GM21360 (cell line): ENCODE measurements at regions not wholly inside any gene's neighbourhood (a gene's known extent, or its start where the extent isn't known, plus 50 kb on each side); places are given as distances from the start of the nearest gene placed in this dataset.

ENCODE experiments used
- ATAC-seq: cut with Tn5 transposase; IDR thresholded peaks from one replicate; pipeline ENCODE4 v1.9.1; 2021; ENCODE audit warnings: mild to moderate bottlenecking, moderate library complexity; ENCODE audit not compliant: unreplicated experiment

GRCh38 chr21:31470896-31471694 lies 127.0 kb upstream of the TIAM1 start:
- ATAC-seq, result no peak

- ATAC-seq, result no peak
These were observed 116.9 kb upstream of the TIAM1 start for GRCh38 chr21:31460980-31461379.

DNA sequence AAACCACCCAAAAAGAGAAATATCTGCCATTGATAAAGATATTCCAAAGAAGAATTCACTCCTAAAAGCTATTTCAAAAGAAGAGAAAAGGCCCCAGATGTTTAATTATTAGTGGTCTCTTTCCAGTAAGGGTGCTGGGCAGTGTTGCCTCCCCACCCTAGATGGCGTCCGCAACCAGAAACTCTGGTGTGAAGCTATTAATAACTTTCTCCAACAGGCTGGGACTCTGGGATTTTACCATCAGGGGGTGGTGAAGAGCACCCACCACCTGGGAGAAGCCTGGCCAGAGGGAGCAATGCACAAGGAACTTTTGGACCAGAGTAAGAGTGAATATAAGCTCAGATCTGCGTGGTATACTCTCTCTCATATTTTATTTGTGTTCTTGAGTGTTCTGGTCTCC lies 115.4 kb upstream of the TIAM1 start:
- ATAC-seq, result no peak

DNA sequence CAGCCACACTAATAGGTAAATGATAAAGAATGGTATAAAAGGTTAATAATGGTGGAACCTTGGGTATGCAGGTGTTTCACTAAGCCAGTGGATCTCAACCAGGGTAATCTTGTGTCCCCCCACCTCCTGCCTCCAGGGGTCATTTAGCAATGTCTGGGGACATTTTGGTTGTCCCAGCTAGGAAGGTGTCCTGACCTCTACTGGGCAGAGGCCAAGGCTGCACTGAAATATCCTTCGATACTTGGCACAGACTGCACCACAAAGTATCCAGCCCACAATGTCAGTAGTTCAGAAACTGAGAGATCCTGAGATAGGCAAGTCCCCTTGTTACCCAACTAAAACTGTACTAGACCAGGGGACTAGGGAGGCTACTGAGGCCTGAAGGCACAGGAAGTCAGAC lies 113.6 kb upstream of the TIAM1 start:
- no peak for ATAC-seq

- no peak for ATAC-seq
These were observed 112.1 kb upstream of the TIAM1 start for GRCh38 chr21:31456201-31456600.

DNA sequence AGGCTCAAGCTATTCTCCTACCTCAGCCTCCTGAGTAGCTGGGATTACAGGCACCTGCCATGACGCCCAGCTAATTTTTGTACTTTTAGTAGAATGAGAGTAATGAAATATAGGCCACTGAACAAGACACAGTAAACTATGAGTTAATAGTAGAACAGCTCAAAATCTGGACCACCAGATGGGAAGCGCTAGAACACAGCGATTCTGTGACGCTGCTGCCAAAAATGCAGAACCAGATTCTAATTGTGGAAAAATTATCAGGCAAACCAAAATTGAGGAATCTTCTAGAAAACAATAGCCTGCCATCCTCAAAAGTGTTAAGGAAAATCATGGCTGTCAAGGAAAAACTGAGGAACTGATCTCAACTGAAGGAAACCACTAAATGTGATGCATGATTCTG lies 111.4 kb upstream of the TIAM1 start:
- ATAC-seq, result no peak

- ATAC-seq, result no peak
These were observed 106.9 kb upstream of the TIAM1 start for GRCh38 chr21:31450980-31451379.

DNA sequence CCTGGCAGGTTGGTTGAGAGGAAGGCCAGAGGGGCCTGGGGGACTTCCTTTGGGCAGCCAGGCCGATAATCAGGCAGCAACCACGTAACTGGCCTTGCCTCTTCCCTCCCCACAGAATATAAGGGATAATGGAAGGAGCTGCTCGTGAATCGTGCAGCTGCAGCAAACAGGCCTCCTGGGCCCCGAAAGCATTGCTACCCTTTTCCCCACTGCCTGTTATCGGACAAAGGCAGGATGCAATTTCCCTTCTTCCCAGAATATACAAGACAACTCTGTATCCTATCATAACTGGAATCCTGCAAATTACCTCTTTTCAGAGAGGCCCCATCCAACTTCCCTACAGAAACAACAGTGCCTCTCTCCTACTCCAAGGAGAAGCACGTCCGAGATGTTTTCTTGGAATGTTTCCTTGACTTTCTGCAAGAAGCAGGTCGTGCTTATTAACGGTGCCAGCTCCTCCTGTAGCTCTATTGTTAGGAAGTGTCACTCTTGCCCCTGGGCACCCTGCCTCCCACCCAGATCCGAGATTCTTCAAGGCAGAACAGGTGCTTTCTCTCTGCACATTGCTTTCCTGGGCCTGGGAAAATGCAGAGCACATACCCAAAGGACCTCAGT lies 106.0 kb upstream of the TIAM1 start:
- no peak for ATAC-seq

GRCh38 chr21:31448496-31448895 lies 104.4 kb upstream of the TIAM1 start:
- ATAC-seq, result no peak

DNA sequence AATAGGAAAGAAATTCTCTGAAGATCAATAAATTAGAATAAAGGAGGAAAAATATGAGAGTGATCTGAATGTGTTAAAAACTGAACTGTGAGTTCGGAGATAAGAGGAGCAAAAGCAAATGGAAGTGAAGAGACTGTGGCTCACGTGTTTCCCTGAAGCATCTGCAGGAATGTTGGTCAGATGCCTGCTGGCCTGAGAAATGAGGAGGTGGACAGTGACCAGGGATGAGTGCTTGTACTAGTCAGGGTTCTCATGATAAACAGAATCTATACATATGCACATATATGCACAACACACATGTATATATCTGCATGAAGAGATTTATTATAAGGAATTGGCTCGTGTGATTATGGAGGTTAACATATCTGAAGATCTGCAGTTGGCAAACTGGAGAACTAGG lies 103.4 kb upstream of the TIAM1 start:
- ATAC-seq, result no peak

GRCh38 chr21:31446226-31446855 lies 102.3 kb upstream of the TIAM1 start:
- ATAC-seq, result no peak

DNA sequence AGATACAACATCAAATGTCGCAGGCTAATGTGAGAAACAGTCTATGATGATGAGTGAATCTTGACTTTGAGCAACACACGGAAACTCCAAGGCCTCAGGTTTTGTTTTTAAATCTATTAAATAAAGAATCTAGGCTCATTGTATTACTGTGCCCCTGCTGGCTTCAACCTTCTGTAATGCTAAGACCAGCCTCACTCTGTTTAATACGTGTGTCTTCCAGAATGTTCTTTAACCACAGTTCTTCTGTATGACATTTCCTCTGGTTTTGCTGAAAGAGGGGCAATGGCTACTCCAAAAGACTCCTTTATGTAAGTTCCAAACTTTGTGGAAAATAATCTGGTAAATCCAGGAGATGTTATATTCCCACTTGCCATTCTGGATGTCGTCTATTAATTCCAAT lies 101.1 kb upstream of the TIAM1 start:
- no peak for ATAC-seq

GRCh38 chr21:31443736-31444521 lies 99.9 kb upstream of the TIAM1 start:
- no peak for ATAC-seq

DNA sequence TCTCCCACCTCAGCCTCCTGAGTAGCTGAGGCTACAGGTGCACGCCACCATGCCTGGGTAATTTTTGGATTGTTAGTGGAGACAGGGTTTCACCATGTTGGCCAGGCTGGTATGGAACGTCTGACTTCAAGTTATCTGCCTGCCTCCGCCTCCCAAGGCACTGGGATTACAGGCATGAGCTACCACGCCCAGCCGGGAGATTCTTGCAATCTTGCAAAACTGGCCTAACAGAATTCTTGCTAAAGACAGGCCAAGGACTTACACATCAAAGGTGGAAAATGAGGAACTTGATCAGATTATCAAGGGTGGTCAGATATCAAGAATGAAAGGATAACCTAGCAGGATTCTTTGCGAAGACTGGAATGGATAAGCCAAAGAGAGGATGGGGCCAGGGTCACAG lies 98.3 kb upstream of the TIAM1 start:
- ATAC-seq, result no peak

- no peak for ATAC-seq
These were observed 85.4 kb upstream of the TIAM1 start for GRCh38 chr21:31429506-31429905.

- no peak for ATAC-seq
These were observed 82.3 kb upstream of the TIAM1 start for GRCh38 chr21:31426235-31426797.

DNA sequence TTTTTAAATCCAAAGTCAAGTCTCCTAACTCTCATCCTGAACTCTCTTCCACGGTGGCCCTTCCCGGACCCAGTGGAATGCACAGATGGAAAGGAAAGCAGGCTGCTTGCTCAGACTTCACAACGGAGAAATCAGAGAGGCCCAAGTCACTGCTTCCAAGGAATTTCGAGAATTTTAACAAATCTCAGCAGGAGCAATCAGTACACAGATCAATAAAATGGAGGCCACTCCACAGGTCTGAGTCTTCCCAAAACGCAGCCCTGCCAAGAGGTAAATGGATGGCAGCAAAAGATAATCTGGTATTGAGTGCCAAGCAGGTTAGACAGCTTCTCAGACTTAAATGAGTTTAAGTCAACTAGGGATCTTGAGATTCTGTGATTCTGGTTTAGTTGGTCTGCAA lies 81.1 kb upstream of the TIAM1 start:
- no peak for ATAC-seq

DNA sequence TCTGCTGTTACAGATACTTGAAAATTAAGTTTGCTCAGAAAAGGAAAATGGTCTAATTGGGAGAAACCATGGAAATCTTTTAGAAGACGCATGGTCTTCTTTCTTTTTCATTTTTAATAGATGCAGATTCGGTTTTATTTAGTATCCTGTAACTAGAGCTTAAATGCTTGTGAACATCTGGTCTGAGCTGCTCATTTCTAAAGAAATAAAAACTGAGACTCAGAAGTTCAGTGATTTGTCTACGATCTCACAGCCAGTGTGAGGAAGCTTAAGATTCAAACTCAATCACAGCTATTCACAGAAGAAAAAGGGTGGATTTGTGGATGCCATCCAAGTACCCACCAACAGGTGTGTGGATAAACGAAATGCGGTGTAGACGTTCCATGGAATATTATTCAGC lies 80.0 kb upstream of the TIAM1 start:
- no peak for ATAC-seq

- ATAC-seq, result no peak
These were observed 76.9 kb upstream of the TIAM1 start for GRCh38 chr21:31420988-31421387.

GRCh38 chr21:31420354-31420753 lies 76.3 kb upstream of the TIAM1 start:
- ATAC-seq, result no peak

DNA sequence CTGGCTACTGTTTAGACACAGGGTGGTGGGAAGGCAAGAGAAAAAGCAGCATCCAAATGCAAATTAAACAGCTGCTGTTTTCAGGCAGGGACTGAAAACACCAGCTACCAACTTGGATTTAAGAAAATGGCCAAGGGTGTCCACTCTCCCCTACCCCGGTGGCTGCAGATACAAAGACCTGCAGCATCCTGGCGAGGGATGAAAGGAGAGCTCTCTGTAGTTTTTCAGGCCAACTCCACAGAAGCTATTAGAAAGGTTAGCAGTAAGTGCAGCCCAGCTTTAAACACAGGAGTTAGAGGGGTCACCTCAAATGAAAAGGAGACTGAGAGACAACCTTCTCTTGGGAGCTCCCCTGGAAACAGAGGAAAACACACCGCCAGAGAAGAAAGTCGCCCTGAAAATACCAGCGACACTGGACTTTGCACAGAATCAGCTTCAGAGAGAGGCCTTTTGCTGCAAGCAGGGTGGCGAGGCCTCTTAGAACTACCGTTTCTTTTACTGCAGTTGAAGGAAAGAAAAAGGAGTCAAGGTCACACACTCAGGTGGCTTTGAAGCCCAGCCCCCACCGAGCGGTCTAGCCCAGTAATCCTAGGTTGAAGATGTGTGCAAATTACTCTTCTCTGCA lies 74.4 kb upstream of the TIAM1 start:
- ATAC-seq, result no peak
